ENCODE measurements at regions not wholly inside any gene's neighbourhood (a gene's known extent, or its start where the extent isn't known, plus 50 kb on each side); places are given as distances from the start of the nearest gene placed in this dataset.

GRCh38 chr2:42863751-42864150 lies 71.4 kb upstream of the HAAO start:
- DNase-seq (ENCODE audit: low read depth, low spot score) (no peak), ATAC-seq (no peak)
- TF ChIP-seq TCF7L2 (IDR thresholded peaks at IDR 0.05; ENCODE audit: low read depth, low read length), result no peak
- TF ChIP-seq CTCF (IDR thresholded peaks at IDR 0.05), result no peak
- no peak for TF ChIP-seq SIN3A (IDR thresholded peaks at IDR 0.05; ENCODE audit: borderline replicate concordance, insufficient read depth, low read depth, low read length)
- no peak for TF ChIP-seq REST (IDR thresholded peaks at IDR 0.05; ENCODE audit: insufficient read depth in 1 of 2, low read depth in 2 of 2, low read length in 1 of 2)
- no peak for TF ChIP-seq POLR2AphosphoS5 (IDR thresholded peaks at IDR 0.05; ENCODE audit: low read depth, low read length)
- Histone ChIP-seq H3K4me1 (ENCODE audit: control insufficient read depth, insufficient read depth, low read length) (no peaks in the 10 kb centered on the region), H3K9me3 (ENCODE audit: control insufficient read depth, insufficient read depth, low read depth, low read length) (peaks cover 1% of the 10 kb centered on the region; the same call in 1 of the 2 replicates), H3K4me3 (ENCODE audit: low read depth in 2 of 2, low read length in 2 of 2) (no peak overlapping the region), H3K36me3 (ENCODE audit: control insufficient read depth, insufficient read depth, low read length) (no peaks in the 10 kb centered on the region), H3K27me3 (ENCODE audit: control insufficient read depth, insufficient read depth, low read length) (no peaks in the 10 kb centered on the region), H3K27ac (ENCODE audit: low read length) (no peak overlapping the region)
- in situ Hi-C loops (cut with HindIII; ENCODE audit: low pct_unique_long_range_greater_than_20kb, low sequenced_read_pairs) (no loop called here), intact Hi-C loops (cut with micrococcal nuclease; ENCODE audit: unreplicated experiment) (no loop called here)
- BruUV-seq (replicated peaks), result no TSS peak
- POLR2A ChIA-PET, result interaction anchor here (0.6 kb wide), 1 partner anchor 358 kb away, joined by 3 read pairs; no protein-coding TSS in a partner anchor
- CTCF ChIA-PET, result no interaction called here

- in situ Hi-C loops (cut with HindIII; ENCODE audit: low pct_unique_long_range_greater_than_20kb, low sequenced_read_pairs), result no loop called here
- DNase-seq (ENCODE audit: low read depth, low spot score) (no peak), ATAC-seq (no peak)
- Histone ChIP-seq H3K4me3 (ENCODE audit: low read depth in 2 of 2, low read length in 2 of 2) (no peak overlapping the region), H3K4me1 (ENCODE audit: control insufficient read depth, insufficient read depth, low read length) (no peaks in the 10 kb centered on the region), H3K27ac (ENCODE audit: low read length) (no peak overlapping the region), H3K27me3 (ENCODE audit: control insufficient read depth, insufficient read depth, low read length) (no peaks in the 10 kb centered on the region), H3K36me3 (ENCODE audit: control insufficient read depth, insufficient read depth, low read length) (no peaks in the 10 kb centered on the region), H3K9me3 (ENCODE audit: control insufficient read depth, insufficient read depth, low read depth, low read length) (no peaks in the 10 kb centered on the region)
- BruUV-seq (replicated peaks), result no TSS peak
- TF ChIP-seq SIN3A (IDR thresholded peaks at IDR 0.05; ENCODE audit: borderline replicate concordance, insufficient read depth, low read depth, low read length) (no peak), CTCF (IDR thresholded peaks at IDR 0.05) (no peak), TCF7L2 (IDR thresholded peaks at IDR 0.05; ENCODE audit: low read depth, low read length) (no peak), POLR2AphosphoS5 (IDR thresholded peaks at IDR 0.05; ENCODE audit: low read depth, low read length) (no peak), REST (IDR thresholded peaks at IDR 0.05; ENCODE audit: insufficient read depth in 1 of 2, low read depth in 2 of 2, low read length in 1 of 2) (no peak)
- POLR2A ChIA-PET, result no interaction called here
- CTCF ChIA-PET, result no interaction called here
- intact Hi-C loops (cut with micrococcal nuclease; ENCODE audit: unreplicated experiment), result no loop called here
Observed at GRCh38 chr2:42863320-42863719, 70.9 kb upstream of the HAAO start.

All from Panc1 (cell line).